Mesenchymal stem cell (in vitro differentiated cells and primary cell): ENCODE measurements at regions not wholly inside any gene's neighbourhood (a gene's known extent, or its start where the extent isn't known, plus 50 kb on each side); places are given as distances from the start of the nearest gene placed in this dataset.

Source experiments
- DNase-seq: peaks from one replicate; pipeline ENCODE4 v3.0.0-alpha.2; 2013
- H2AFZ ChIP-seq: one replicate; pipeline ENCODE4 v1.6.1; 2013; ENCODE audit warnings: low read depth, mild to moderate bottlenecking, control low read depth, inconsistent platforms, low read length, moderate library complexity
- H2AK5ac ChIP-seq: 2 replicates; pipeline ENCODE4 v1.6.1; 2013; ENCODE audit warnings: low read length, moderate library complexity, mild to moderate bottlenecking, inconsistent platforms; ENCODE audit not compliant: severe bottlenecking
- H2BK120ac ChIP-seq: one replicate; pipeline ENCODE4 v1.6.1; 2013; ENCODE audit warnings: low read depth, mild to moderate bottlenecking, inconsistent platforms, low read length, moderate library complexity
- H2BK12ac ChIP-seq, 2 experiments: one replicate each; pipeline ENCODE4 v1.6.1; 2013; ENCODE audit warnings: inconsistent platforms in 2 of 2, low read length in 2 of 2, mild to moderate bottlenecking in 2 of 2, moderate library complexity in 2 of 2, control low read depth in 1 of 2
- H2BK15ac ChIP-seq: one replicate; pipeline ENCODE4 v1.6.1; 2013; ENCODE audit warnings: mild to moderate bottlenecking, low read depth, inconsistent platforms; ENCODE audit not compliant: poor library complexity, severe bottlenecking
- H2BK5ac ChIP-seq: 2 replicates; pipeline ENCODE4 v1.6.1; 2013; ENCODE audit warnings: low read depth, mild to moderate bottlenecking, low read length, control low read depth, inconsistent platforms; ENCODE audit not compliant: poor library complexity, severe bottlenecking
- H3K14ac ChIP-seq, 2 experiments: one replicate each; pipeline ENCODE4 v1.6.1; 2013; ENCODE audit warnings: inconsistent platforms in 2 of 2, low read length in 2 of 2, control low read depth in 1 of 2, mild to moderate bottlenecking in 1 of 2, moderate library complexity in 1 of 2
- H3K18ac ChIP-seq, 2 experiments: one replicate each; pipeline ENCODE4 v1.6.1; 2013; ENCODE audit warnings: inconsistent platforms in 2 of 2, low read length in 2 of 2, control low read depth in 1 of 2, low read depth in 1 of 2, mild to moderate bottlenecking in 1 of 2
- H3K23ac ChIP-seq, 2 experiments: one replicate each; pipeline ENCODE4 v1.6.1; 2013; ENCODE audit warnings: inconsistent platforms in 2 of 2, low read length in 2 of 2, mild to moderate bottlenecking in 2 of 2, moderate library complexity in 2 of 2, control low read depth in 1 of 2
- H3K27ac ChIP-seq: 2 replicates; pipeline ENCODE4 v1.5.1; 2013; ENCODE audit warnings: mild to moderate bottlenecking, moderate library complexity, low read length, control low read depth, inconsistent platforms; ENCODE audit not compliant: poor library complexity, severe bottlenecking
- H3K27me3 ChIP-seq, 2 experiments: 2 replicates each; pipeline versions ENCODE4 v1.6.1 to v1.7.0; 2013; ENCODE audit warnings: low read length in 2 of 2, mild to moderate bottlenecking in 2 of 2, moderate library complexity in 2 of 2, control low read depth in 1 of 2, inconsistent platforms in 1 of 2; ENCODE audit not compliant: control insufficient read depth in 1 of 2, insufficient read depth in 1 of 2
- H3K36me3 ChIP-seq, 2 experiments: 2 replicates each; pipeline versions ENCODE4 v1.6.1 to v1.7.0; 2013; ENCODE audit warnings: low read length in 2 of 2, control low read depth in 1 of 2, inconsistent platforms in 1 of 2, low read depth in 1 of 2, mild to moderate bottlenecking in 1 of 2; ENCODE audit not compliant: insufficient read depth in 2 of 2, control insufficient read depth in 1 of 2
- H3K4ac ChIP-seq, 2 experiments: one replicate each; pipeline ENCODE4 v1.6.1; 2013; ENCODE audit warnings: inconsistent platforms in 2 of 2, low read length in 2 of 2, mild to moderate bottlenecking in 2 of 2, moderate library complexity in 2 of 2, control low read depth in 1 of 2, low read depth in 1 of 2
- H3K4me1 ChIP-seq: 2 replicates; pipeline ENCODE4 v1.6.1; 2013; ENCODE audit warnings: low read depth, low read length, control low read depth; ENCODE audit not compliant: control insufficient read depth, insufficient read depth
- H3K4me2 ChIP-seq: 2 replicates; pipeline ENCODE4 v1.6.1; 2013; ENCODE audit warnings: low read length, mild to moderate bottlenecking, inconsistent platforms; ENCODE audit not compliant: poor library complexity, severe bottlenecking
- H3K4me3 ChIP-seq, 2 experiments: 2 replicates each; pipeline versions ENCODE4 v1.5.1 to v1.7.0; 2013; ENCODE audit warnings: low read length in 2 of 2, mild to moderate bottlenecking in 2 of 2, control low read depth in 1 of 2, low read depth in 1 of 2; ENCODE audit not compliant: insufficient read depth in 1 of 2
- H3K79me1 ChIP-seq: replicated peaks from 2 replicates; pipeline ENCODE4 v1.6.1; 2013; ENCODE audit warnings: mild to moderate bottlenecking, control low read depth, low read length, inconsistent platforms; ENCODE audit not compliant: poor library complexity, severe bottlenecking
- H3K9ac ChIP-seq: 2 replicates; pipeline ENCODE4 v1.7.0; 2013; ENCODE audit warnings: mild to moderate bottlenecking, low read length, moderate library complexity
- H3K9me3 ChIP-seq: 2 replicates; pipeline ENCODE4 v1.7.0; 2013; ENCODE audit warnings: mild to moderate bottlenecking, low read length; ENCODE audit not compliant: control insufficient read depth
- H4K8ac ChIP-seq: one replicate; pipeline ENCODE4 v1.6.1; 2013; ENCODE audit warnings: inconsistent platforms, mild to moderate bottlenecking, low read length, moderate library complexity
- H4K91ac ChIP-seq: one replicate; pipeline ENCODE4 v1.6.1; 2013; ENCODE audit warnings: mild to moderate bottlenecking, low read length, inconsistent platforms
- WGBS: methylation state at CpG from one replicate; pipeline ENCODE4 v1.1.7; 2013; ENCODE audit warnings: mixed read lengths; 5-methylcytosine and 5-hydroxymethylcytosine counted together

- H3K27me3 ChIP-seq = no peaks in the 10 kb centered on the region
These were observed 345.6 kb upstream of the THBS1 start for GRCh38 chr15:39235084-39235795.

GRCh38 chr15:39236375-39236774 lies 344.5 kb upstream of the THBS1 start:
- Histone ChIP-seq H3K9me3 (no peaks in the 10 kb centered on the region), H3K9ac (no peak overlapping the region), H3K23ac (no peak overlapping the region), H3K18ac (no peak overlapping the region), H2BK5ac (no peak overlapping the region), H3K36me3 (no peaks in the 10 kb centered on the region), H3K4me3 (no peak overlapping the region), H2BK120ac (no peak overlapping the region), H3K14ac (no peak overlapping the region), H4K8ac (no peak overlapping the region), H4K91ac (no peak overlapping the region), H3K79me1 (no peaks in the 10 kb centered on the region), H2BK15ac (no peak overlapping the region), H2BK12ac (peak overlapping the region in 1 of 2 experiments; percentile 50), H3K4me2 (no peak overlapping the region), H3K27ac (no peak overlapping the region), H2AK5ac (no peak overlapping the region), H3K4me1 (peaks cover 4% of the 10 kb centered on the region), H3K27me3 (no peaks in the 10 kb centered on the region), H3K4ac (no peak overlapping the region), H2AFZ (no peak overlapping the region)
- no peak for DNase-seq

More at GRCh38 chr15:39235084-39235795, 345.6 kb upstream of the THBS1 start:
- no peaks in the 10 kb centered on the region for H3K36me3 ChIP-seq
- no peak overlapping the region for H3K27ac ChIP-seq
- no peak overlapping the region for H3K4ac ChIP-seq
- 82% methylated on average over 4 of the region's 5 CpGs for WGBS
- H2AK5ac ChIP-seq = no peak overlapping the region
- peaks cover 6% of the 10 kb centered on the region for H3K4me1 ChIP-seq
- H4K91ac ChIP-seq = peak overlapping the region; percentile 31
- no peak overlapping the region for H2BK120ac ChIP-seq
- H2BK12ac ChIP-seq = peak overlapping the region in 1 of 2 experiments; percentile 44
- H3K79me1 ChIP-seq = no peaks in the 10 kb centered on the region
- no peaks in the 10 kb centered on the region for H3K9me3 ChIP-seq
- no peak overlapping the region for H3K4me3 ChIP-seq
- peak overlapping the region in 1 of 2 experiments; percentile 47 for H3K18ac ChIP-seq
- H2AFZ ChIP-seq = no peak overlapping the region
- no peak overlapping the region for H3K23ac ChIP-seq
- DNase-seq = peak; percentile 84
- no peak overlapping the region for H3K4me2 ChIP-seq
- H3K14ac ChIP-seq = no peak overlapping the region
- no peak overlapping the region for H2BK15ac ChIP-seq
- no peak overlapping the region for H2BK5ac ChIP-seq
- H3K9ac ChIP-seq = no peak overlapping the region
- H4K8ac ChIP-seq = peak overlapping the region; percentile 57

GRCh38 chr15:39238443-39238842 lies 342.4 kb upstream of the THBS1 start:
- Histone ChIP-seq H4K8ac (no peak overlapping the region), H3K9me3 (no peaks in the 10 kb centered on the region)

GRCh38 chr15:39239562-39239961 lies 341.3 kb upstream of the THBS1 start:
- Histone ChIP-seq H3K27ac (peak overlapping the region; percentile 5), H3K9me3 (no peaks in the 10 kb centered on the region), H3K4me1 (peaks cover 1% of the 10 kb centered on the region), H2BK12ac (no peak overlapping the region), H3K4me2 (no peak overlapping the region), H3K23ac (no peak overlapping the region), H3K4ac (no peak overlapping the region), H2AK5ac (no peak overlapping the region), H3K4me3 (no peak overlapping the region), H3K9ac (no peak overlapping the region), H3K36me3 (no peaks in the 10 kb centered on the region), H2BK15ac (no peak overlapping the region), H4K8ac (no peak overlapping the region), H3K14ac (no peak overlapping the region), H2BK120ac (no peak overlapping the region), H3K79me1 (no peaks in the 10 kb centered on the region), H4K91ac (no peak overlapping the region), H3K27me3 (no peaks in the 10 kb centered on the region), H3K18ac (no peak overlapping the region), H2BK5ac (no peak overlapping the region), H2AFZ (no peak overlapping the region)
- WGBS = 0% methylated on average over 1 of the region's 1 CpG
- peak; percentile 47 for DNase-seq

More at GRCh38 chr15:39238443-39238842, 342.4 kb upstream of the THBS1 start:
- H2BK120ac ChIP-seq = no peak overlapping the region
- no peak overlapping the region for H4K91ac ChIP-seq
- H3K4me3 ChIP-seq = no peak overlapping the region
- H3K18ac ChIP-seq = no peak overlapping the region
- no peak overlapping the region for H2AFZ ChIP-seq
- H2AK5ac ChIP-seq = peak overlapping the region; percentile 64
- H3K36me3 ChIP-seq = no peaks in the 10 kb centered on the region
- H3K4me2 ChIP-seq = no peak overlapping the region
- no peak overlapping the region for H2BK15ac ChIP-seq
- peak overlapping the region in 1 of 2 experiments; percentile 12 for H3K4ac ChIP-seq
- DNase-seq = no peak
- WGBS = 96% methylated on average over 6 of the region's 6 CpGs
- no peak overlapping the region for H3K9ac ChIP-seq
- no peak overlapping the region for H3K14ac ChIP-seq
- H2BK5ac ChIP-seq = no peak overlapping the region
- peak overlapping the region in 1 of 2 experiments; percentile 85 for H2BK12ac ChIP-seq
- no peak overlapping the region for H3K23ac ChIP-seq
- no peaks in the 10 kb centered on the region for H3K27me3 ChIP-seq
- H3K4me1 ChIP-seq = peaks cover 1% of the 10 kb centered on the region
- H3K27ac ChIP-seq = no peak overlapping the region
- no peaks in the 10 kb centered on the region for H3K79me1 ChIP-seq
